OCI-LY3 (cell line): ENCODE measurements at regions not wholly inside any gene's neighbourhood (a gene's known extent, or its start where the extent isn't known, plus 50 kb on each side); places are given as distances from the start of the nearest gene placed in this dataset.

ENCODE experiments used
- EZH2phosphoT487 ChIP-seq: fragments of 200-600 bp; shearing (Covaris generic); IDR thresholded peaks from 2 replicates; pipeline ENCODE4 v1.6.1; 2018; ENCODE audit warnings: antibody characterized with exemption, mixed run types, low read depth
- TF ChIP-seq, protein P1 (sequence below): fragments of 200-600, 300-600 bp; sonication (generic); IDR thresholded peaks from 2 replicates; pipeline ENCODE4 v1.5.1; 2014; ENCODE audit warnings: antibody characterized with exemption, low read length, low read depth

DNA sequence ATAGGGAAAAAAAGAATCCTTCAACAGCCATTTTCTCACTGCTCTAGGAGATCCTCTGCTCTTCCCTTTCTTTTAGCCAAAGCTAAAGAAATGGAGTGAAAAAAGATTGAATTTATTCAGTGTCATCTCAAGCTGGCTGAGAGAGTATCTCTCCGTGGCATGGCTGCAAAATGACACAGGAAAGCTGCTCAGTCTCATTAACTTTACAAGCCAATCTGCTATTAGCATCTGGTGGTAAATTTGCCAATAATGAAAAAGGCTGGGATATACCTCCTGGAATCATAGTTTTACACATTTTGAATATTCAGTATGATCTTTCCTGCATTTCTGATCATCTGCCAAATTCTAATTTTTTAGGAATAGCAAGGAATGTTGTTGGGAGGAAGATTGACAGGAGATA, 176.8 kb upstream of the CHRM3 start:
- TF ChIP-seq, protein P1, sequence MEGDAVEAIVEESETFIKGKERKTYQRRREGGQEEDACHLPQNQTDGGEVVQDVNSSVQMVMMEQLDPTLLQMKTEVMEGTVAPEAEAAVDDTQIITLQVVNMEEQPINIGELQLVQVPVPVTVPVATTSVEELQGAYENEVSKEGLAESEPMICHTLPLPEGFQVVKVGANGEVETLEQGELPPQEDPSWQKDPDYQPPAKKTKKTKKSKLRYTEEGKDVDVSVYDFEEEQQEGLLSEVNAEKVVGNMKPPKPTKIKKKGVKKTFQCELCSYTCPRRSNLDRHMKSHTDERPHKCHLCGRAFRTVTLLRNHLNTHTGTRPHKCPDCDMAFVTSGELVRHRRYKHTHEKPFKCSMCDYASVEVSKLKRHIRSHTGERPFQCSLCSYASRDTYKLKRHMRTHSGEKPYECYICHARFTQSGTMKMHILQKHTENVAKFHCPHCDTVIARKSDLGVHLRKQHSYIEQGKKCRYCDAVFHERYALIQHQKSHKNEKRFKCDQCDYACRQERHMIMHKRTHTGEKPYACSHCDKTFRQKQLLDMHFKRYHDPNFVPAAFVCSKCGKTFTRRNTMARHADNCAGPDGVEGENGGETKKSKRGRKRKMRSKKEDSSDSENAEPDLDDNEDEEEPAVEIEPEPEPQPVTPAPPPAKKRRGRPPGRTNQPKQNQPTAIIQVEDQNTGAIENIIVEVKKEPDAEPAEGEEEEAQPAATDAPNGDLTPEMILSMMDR: no peak
- no peak for TF ChIP-seq EZH2phosphoT487
